NCI-H345 (cell line): ENCODE measurements at regions not wholly inside any gene's neighbourhood (a gene's known extent, or its start where the extent isn't known, plus 50 kb on each side); places are given as distances from the start of the nearest gene placed in this dataset.

Experiments
- DNase-seq: peaks from one replicate; lab custom pipeline; 2025; lab: John Stamatoyannopoulos, UW

DNA sequence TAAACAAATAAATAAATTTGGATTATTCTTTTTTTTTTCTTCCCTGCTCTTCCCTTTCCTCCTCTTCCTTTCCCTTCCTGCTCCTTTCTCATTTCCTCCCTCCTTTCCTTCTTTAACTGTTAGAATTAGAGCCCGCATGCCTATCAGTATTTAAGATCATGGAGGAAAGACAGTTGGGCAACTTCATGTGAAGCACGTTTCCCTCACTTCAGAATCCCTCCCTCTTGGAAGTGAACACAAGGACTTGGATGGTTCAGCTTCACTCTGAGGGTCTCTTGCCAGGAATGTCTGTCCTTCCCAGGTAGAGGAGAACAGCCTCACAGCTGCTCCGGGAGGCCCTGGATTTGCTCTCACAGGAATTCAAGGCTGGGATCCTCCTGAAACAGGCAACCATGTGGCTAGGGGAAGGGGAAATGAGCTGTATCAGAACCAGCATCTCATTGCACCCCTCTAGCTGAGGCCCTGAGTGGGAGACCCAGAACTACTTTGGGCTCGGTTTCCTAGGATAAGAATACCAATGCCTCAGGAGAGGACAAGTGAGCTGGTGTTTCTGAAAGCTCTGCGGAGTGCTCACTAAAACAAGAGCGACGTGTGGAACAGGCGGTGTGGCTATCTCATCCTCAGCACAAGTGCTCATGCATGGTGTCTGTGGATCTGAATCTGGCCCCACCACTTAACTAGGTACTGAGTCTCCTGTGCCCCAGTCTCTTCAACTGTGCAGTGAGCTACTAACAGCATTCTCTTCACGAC, 230.5 kb downstream of the MYCN start:
- no peak for DNase-seq

DNA sequence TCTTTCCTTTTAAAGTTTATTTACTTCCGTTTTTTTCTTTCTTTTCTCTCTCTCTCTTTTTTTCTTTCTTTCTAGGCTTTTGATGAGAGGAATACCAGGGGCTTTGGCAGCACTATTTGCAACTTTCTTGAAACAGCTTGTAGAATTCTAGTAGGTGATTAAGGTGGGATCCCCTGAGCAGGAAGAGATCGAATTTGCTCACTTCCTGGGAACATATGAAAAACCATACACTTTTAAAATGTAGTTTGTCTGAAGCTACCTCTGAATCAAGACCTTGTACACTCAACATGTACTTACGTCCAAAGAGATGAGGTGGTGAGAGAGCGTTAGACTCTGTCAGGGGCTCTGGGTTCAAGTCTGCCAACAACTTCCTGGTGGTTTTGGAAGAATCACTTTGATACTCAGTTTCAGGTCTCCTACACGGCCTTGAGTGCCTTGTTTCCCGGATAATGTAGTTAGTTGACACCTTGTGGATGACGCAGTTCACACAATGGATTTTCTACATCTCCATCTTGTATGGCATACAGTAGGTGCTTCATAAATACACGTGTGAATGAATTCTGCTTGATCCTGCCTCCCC, 229.1 kb downstream of the MYCN start:
- no peak for DNase-seq

DNA sequence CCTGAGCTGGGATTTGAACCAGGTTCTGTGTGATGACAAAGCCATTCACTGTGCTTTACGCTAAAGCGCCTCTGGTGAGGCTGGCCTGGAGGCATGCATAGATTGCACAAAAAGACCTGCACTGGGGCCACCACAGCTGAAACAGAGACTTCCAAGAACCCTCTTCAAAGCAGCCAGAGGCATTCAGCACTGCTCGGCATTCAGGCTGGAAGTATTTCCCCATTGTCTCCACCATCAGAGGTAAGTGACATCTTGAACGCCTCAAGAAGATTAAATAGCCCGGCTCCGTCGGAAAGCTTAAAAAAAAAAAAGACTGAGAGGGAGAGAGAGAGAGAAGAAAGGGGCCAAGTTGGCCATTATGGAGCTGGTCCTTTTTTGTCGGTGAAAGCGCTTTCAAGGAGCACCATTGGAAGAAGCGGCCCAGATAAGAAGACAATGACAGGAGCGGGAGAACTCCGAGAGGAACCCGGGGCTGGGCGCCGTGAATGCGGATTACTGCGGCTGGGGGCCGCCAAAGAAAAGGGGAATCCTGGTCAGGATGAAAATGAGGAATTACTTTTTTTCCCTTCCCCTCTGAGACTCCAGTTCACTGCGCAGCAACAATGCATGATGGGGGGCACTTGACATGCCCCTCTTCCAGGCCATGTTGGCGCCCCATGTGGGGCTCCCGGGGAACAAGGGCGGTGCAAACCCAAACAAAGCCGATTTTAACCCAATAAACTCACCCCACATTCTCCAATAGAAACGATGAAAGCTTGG, 228.3 kb downstream of the MYCN start:
- no peak for DNase-seq

DNA sequence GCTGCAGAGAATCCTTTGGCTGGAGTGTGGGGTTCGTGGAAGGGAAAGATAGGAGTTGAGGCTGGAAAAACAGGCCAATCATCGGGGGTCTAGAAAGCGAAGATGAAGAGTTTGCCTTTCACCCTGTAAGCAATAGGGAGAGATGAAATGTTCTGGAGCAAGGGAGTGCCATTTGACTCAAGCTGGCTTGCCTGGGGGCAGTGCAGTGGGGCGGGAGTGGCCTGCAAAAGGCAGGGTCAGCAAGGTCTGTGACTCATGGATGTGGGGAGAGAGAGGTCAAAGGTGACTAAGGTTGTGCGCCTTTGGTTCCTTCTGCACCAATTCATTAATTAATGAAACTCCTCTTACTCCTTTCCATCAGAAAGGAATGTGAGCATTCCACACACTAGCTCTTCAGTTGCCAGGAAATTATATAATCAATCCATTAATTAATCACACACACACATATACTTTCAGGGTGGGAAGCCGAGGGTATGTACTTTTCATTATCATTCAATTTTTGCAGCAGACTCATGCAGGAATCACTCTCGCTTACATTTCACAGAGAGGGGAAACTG, 227.6 kb downstream of the MYCN start:
- no peak for DNase-seq

DNA sequence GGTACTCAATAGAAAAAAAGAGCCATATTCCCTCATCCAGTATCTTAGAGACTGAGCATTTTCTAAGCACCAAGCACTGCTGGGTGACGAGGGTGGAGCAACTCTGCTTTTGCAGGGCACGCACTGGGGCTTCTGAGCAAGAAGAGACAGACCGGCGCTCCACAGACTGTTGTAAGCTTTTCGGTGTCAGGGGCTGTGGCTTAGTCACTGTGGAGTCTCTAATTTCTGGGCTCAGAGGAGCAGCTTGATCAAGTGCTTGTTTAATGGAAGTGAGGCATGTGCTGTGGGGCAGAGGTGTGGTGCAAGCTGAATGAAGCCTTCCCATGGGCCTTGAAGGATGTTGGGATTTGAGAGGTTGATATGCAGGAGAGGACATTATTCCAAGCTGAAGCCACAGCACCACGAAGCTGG, 227.1 kb downstream of the MYCN start:
- DNase-seq = no peak

DNA sequence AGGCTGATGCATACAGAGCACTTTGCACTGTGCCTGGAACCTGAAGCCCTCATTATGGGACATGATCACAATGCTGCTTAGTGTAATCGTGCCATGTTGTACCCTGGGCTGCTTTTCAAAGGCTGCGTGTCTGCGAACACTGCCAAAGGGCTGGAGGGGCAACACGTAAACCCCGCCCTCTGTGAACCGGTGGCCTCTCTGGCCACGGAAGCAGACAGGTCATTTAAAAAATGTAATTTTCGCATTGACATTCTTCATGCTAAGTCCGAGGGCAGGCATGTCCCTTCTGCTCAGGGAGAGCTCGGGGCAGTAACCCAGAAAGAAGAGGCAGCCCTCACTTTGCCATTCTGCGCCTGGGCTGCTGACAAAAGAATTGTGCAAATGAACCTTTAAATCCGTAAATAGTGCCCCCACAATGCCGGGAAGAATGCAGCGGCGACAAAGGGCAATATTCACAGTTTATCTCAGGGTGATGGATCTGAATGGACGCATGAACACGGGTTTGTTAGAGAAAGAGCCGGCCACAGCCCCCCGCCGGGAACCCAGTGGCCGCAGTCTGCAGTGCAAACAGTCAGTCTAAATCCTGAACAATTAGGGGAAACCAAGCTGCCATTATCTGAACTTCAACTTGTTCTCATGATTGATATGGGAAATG, 226.1 kb downstream of the MYCN start:
- no peak for DNase-seq

DNA sequence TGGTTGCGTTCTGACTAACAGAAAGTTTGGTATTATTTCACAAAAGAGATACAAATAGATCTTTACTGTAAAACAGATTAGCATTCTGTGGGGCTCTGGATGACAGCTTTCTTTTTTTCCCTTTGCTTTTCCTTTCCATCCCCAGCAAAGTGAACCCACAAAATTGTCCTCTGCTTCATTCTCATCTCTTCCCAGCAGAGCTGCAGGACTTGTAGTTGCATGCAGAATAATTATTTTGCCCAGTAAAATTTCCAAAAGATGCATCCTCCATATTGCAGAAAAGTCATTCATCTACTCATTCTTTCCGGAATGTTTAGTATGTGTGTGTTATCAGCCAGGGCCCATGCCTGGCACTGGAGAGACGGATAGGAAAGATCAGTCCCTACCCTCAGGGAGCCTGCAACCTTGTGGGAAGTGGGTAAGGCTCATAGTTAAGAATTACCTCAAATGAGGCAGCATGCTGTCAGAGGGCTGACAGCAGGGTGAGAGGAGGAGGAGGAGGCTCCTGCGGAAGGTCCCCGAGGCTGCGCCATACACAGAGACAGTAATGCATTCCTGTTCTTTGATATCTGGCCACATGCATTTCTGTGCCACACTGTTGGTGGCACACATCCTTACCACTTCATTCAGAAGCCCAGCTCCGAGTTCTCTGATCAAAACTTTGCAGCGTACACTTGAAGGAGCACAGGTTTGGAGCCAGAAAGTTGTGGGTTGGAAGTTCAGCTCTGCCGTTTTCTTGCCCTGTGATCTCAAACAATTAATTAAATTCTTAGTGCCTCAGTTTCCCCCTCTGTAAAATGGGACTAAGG, 225.4 kb downstream of the MYCN start:
- DNase-seq = no peak

DNA sequence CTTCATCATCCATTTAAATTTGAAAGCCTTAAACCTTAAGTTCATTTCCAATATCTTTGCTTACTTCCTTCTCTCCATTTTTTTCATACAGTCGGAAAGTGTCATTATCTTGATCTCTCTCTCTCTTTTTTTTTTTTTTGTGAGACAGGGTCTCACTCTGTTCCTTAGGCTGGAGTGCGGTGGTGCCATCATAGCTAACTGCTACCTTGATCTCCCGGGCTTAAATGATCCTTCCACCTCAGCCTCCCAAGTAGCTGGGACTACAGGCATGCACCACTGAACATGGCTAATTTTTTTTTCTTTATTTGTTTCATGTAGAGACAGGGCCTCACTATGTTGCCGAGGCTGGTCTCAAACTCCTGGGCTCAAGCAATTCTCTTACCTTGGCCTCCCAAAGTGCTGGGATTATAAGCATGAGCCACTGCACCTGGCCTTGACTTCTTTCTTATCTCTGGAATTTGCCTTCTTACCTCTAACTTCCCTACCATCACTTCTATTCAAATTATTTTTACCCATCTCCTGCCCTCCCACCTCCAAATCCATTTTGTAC, 222.2 kb downstream of the MYCN start:
- DNase-seq = no peak

DNA sequence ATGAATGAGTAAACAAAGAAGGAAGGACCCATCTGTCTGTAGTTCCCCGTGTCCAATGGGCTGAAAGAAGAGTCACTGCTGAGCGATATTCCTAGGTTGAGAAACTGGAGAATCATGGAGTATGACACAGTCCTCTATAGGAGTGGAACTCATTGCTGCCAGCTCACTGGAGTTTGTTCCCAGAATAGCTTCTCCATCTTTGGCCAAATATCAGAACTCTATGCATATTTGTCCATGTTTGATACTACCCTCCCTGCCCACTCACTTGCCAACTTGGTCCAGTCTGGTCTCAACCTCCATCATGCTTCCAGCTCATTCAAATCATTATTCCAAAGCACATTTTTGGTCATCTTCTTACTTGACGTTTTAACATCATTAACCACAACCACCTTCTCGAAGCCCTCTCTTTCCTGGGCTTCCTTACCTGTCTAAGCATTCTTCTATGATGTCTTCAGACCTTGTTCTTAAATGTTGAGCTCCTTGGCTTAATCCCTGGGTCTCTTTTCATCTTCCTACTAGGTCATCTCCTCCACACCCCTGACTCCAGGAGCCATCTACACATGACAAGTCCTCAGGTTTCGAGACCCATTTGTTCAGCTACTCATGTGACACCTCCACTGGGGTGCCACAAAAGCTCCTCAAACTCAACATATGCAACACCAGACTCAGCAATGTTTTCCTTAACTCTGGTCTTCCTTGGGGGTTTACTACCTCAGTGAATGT, 221.6 kb downstream of the MYCN start:
- DNase-seq = no peak

DNA sequence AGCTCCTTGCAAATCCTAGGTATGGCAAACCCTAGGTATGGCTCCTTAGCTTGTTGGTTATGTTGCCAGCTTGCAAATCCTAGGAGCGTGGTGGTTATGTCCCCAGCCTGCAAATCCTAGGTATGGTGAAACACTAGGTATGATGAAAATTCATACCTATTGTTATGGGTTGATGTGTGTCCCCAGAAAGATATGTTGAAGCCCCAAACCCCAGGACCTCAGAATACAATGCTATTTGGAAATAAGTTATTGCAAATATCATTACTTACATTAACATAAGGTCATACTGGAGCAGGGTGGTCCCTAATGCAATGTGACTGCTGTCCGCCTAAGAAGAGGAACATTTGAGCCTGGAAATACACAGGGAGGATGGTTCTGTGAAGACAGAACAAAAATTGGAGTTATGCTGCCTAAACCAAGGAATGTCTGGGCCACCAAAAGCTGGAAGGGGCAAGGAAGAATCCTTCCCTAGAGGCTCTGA, 220.8 kb downstream of the MYCN start:
- DNase-seq = no peak

DNA sequence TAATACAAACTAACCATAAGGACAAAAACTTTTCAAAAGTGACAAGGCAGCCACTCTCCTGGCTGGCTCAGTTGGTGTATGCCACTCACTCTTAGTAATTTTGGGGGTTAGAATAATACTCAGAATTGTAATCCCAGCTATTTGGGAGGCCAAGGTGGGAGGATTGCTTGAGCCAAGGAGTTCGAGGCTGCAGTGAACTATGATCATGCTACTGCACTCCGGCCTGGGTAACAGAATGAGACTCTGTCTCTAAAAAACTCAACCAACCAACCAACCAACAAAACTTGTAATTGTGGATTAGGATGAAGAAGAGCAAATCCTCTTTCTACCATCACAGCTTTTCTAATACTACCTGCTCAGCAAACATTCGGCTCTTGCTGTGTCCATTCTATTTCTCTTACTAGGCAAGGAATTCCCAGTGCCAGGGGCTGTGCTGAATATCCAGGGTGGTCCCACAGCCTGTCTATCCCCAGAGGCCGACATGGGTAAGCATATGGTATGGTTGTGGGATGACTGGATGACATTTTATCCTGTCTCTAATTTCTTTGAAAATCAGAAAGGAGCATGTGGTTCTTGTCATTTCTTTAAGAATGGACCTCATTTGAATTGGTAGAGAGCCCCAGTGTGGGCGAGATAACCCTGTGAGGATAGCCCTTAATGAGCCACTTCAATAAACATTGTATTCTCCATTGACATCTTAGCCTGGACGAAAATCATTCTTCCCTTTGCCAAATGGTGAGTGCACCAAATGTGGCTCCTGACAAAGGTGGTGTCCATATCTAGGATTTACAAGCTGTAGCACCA, 220.1 kb downstream of the MYCN start:
- no peak for DNase-seq

DNA sequence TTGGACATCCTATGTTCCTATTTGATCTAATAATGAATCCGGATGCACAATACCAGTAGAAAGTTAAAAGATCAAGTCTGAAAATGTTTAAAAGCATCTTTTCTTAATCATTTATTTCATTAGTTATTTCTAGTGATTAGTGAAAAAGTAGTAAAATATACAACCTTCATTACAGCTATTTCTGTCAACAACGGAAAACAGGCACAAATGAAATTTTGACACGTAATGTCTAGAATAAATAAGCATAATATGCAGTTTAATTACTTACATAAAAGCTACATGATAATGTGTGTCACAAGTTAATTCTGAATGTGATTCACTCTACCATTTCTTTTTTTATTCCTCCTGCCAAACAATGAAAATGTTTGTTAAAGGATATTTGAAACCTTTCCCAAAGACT, 216.1 kb downstream of the MYCN start:
- no peak for DNase-seq

DNA sequence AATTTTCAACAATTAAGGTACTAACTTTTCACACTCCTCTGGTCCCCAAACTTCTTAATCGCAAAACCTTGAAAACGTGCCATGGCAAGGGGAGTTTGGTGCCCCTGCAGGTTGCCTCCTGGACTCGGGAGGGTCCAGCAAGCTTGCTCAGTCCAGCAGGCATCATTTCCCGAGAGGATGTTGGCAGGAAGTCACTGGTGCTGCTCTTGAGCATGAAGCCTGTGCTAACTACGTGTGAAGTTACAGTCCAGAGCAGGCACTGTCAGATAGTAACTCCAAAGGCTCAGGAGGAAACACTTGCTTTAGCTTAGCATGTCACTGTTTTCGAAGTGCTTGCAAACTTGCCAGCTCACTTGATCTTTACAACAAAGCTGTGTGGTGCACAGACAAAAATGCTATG, 215.4 kb downstream of the MYCN start:
- no peak for DNase-seq

DNA sequence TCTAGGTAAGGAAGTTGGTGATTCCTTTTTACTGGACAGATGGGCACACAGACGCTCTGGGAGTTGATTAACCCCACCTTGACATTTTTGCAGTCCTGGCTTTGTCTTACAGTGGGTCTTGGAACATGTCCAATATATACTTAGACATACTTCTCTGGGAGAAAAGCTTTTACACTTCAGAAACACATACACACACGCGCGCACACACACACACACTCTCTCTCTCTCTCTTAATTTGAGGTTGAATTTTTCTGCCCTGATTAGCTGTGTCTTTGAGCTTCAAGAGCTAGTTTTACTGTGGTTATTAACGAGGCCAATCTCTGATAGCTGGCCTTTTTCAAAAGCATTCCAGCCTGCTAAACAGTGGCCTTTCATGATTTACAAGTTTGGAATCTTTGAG, 215.0 kb downstream of the MYCN start:
- DNase-seq = no peak

DNA sequence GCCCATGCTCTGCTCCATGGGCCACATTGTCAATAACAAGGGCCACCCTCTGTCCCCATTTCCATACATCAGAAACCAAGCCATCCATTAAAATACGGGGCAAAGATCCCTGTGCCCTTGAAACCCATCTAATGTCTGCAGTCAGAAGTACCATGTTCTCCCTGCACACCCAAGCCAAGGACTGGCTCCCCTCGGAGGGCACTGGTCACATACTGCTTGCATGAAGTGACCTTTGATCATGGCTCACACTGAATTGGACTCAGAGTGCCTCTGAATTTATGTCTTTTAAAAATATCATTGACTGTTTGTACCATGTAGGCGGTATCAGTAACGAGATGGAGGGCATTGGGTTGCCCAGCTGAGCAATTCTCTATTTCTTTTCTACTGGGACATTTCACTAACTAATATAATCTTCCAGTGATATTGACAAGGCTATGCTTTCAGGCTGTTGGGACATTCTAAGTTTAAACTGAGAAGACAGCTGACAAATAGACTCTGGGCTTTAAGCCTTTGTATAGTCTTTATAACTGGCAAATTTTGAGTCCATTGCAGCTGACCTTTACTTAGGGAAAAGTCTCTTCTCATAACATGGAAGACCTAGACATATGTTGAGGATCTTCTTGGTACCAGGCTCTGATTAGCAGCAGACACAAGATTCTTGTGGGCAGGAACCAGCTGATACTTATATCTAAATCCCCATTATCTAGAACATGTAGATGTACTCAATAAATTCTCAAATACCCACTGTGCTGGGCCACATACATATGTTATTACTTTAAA, 214.3 kb downstream of the MYCN start:
- no peak for DNase-seq

DNA sequence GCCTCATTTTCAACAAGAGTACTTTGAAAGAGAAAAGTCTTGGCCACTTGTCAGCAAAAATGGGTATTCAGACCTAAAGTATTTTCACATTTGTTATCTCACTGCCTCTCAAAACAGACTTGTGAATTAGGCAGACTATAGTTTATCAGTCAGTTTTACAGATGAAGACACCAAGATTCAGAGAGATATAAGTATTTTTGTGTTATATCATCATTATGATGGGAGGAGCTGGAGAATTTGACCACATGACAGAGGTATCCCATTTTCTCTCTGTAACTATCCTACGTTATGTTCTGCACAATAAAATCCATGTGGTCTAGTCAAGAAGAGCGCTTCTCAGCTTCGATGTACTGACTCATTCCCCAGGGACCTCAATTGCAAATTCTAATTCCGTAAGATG, 213.7 kb downstream of the MYCN start:
- DNase-seq = no peak

DNA sequence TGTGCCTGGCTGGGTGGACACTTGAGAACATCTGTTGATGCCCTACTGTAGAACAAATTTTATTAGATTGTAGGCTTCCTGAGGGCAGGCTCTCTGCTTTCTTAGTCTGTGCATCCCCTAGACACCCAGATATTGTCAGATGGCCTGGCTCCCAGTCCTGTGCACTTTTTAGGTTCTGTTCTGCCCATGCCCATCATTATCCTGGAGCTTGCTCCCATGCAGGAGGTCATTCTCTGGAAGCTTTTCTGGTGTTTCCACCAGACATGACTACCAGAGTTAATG, 213.3 kb downstream of the MYCN start:
- no peak for DNase-seq

DNA sequence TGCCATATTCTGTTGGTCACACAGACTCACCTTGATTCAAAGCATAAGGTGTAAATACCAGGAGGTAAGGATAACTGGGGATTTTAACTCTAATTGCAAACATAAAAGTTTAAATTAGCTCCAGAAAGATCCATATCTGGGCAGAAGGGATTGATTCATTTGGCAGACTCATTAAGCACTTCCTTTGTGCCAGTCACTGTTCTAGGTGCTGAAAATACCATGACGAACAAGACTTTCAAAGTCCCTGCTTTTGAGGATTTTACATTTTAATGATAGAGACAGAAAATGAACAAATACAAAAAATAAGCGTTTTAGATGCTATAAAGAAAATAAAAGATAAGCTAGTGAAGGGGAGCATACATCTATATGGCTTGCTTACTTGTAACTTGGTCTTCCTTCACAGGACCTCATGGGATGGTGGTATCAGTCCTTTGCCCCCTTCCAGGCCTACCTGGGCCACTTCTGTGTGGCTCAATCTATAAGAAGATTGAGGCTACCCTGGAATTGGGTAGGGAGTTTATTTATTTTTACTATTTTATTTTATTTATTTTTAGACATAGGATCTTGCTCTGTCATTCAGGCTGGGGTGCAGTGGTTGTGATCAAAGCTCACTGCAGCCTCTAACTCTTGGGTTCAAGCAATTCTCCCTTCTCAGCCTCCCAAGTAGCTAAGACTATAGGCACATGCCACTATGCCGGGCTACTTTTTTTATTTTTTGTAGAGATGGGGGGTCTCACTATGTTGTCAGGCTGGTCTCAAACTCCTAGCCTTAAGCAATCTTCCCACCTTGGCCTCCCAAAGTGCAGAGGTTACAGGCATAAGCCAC, 212.8 kb downstream of the MYCN start:
- no peak for DNase-seq
